GM18499 (cell line): ENCODE measurements at regions not wholly inside any gene's neighbourhood (a gene's known extent, or its start where the extent isn't known, plus 50 kb on each side); places are given as distances from the start of the nearest gene placed in this dataset.
"Not testable (repeated sequence)": the region's sequence is repeated elsewhere in the genome, so short reads cannot be mapped to it uniquely, and the experiment has no call there.

ENCODE experiments used
- ATAC-seq: cut with Tn5 transposase; IDR thresholded peaks from one replicate; pipeline ENCODE4 v1.9.1; 2021; ENCODE audit warnings: moderate number of reproducible peaks; ENCODE audit not compliant: insufficient read depth, unreplicated experiment

DNA sequence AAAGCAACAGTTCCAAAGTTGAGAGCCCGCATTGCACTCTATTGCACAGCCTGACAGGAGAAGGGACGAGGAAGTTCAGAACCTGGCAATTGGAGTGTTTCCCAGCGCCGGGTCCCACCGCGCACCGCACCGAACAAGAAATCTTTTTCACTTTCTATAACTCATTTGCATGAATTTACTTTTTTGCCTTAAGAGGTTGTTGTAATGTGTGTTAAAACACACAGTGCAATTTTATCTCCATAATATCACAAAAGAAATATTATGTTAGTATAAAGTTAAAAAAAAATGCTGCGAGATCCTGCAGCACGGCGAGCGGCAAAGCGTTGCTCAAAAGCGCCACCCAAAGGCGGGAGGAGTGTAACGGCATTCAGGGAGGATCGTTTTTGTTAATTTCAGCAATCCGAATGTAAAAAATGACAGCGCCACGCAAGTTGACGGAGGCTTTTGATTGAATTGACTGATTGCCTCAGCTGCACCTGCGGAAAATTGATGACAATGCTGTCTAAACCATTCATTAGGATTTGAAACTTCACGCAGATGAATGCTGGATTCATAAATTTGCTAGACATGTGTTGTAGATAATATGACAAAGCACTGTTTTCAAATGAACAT is 303.6 kb upstream of the ZNF507 start:
- no peak for ATAC-seq

- no peak for ATAC-seq
Observed at GRCh38 chr19:32047788-32048187, 297.6 kb upstream of the ZNF507 start.

DNA sequence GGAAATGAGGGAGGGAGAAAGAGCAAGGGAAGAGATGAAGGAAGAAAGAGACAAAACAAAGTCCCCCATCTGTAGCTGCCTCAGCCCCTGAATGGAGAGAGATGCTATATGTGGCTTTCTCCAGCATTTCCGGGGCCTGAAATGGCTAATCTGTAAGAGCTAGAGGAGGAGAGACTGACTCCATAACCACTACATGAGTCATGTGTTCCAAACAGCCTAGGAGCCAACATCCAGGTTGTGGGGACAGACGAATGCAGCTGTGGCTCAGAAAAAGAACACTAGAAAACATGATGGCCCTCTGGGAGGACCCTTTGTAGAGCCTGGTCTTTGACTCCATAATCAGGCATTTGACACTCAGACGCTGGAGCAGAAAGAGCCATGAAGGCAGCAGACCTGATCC is 292.0 kb upstream of the ZNF507 start:
- ATAC-seq: no peak

DNA sequence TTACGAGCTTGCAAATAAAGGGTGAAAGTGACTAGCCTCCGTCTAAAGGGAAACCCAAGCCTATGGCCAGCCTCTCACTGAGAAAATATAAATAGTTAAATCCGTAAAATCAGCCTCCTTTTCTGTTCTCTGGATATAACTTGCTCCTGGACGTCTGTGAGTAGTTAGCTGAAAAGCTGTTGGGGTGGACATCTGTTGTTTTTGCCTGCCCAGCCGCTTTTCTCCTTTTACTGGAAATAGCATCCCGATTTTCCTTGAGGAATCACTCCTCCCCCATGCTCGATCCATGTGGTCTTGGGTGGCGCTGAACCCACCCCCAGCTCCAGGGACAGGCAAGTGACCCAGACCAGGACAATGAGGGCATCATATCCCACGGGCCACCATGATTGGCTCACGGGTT is 291.5 kb upstream of the ZNF507 start:
- ATAC-seq: no peak

DNA sequence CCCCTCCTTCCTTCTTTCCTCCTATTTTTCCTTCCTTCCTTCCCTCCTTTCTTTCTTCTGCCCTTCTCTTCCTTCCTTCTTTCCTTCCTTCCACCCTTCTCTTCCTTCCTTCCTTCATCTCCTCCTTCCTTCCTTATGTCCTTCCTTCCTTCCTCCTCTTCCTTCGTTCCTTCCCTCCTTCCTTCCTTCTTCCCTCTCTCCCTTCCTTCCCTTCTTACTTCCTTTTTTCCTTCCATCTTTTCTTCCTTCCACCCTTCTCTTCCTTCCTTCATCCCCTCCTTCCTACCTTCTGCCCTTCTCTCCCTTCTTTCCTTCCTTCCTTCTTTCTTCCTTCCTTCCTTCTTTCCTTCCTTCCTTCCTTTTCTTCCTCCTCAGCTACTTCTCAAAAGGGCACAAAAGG is 287.3 kb upstream of the ZNF507 start:
- no peak for ATAC-seq

- ATAC-seq: no peak
Observed at GRCh38 chr19:32061315-32061714, 284.1 kb upstream of the ZNF507 start.

GRCh38 chr19:32063601-32064000 is 281.8 kb upstream of the ZNF507 start:
- ATAC-seq: no peak

DNA sequence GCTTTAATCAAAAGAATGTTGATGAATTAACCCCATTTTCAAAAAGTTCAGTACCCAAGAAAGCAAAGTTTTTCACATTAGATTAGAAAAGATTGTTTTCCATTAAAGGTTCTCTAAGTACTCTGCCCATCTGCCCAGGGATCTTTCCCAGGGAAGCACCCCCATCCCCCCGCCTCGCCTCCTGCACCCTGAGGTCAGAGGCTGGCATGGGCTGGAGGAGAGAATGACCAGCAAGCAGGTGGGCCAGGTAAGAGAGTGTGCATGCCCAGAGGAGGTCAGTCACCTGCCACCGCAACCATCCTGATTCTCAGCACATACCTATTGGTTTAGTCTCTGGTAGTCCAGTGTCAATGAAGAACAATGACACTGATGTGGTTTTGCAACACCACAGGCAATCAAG is 279.4 kb upstream of the ZNF507 start:
- no peak for ATAC-seq

DNA sequence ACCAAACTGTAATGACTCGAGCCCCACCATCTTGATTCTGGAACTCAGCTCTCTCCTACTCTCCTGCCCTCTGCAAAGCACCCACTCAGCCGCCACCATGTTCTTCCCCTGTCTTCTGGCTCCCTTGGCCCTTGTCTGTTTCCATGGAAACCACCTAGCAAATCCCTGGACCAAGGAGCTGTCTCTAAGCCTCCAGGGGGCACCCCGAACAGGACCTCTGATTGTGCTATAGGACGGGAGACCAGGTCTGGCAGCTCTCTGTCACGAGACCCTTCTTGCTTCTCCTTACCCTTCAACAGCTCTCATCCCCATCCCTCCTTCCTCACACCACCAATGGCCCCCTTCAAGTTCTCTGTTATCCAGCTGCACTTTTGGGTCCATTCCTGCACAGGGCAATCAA is 277.7 kb upstream of the ZNF507 start:
- no peak for ATAC-seq

GRCh38 chr19:32068793-32069192 is 276.6 kb upstream of the ZNF507 start:
- no peak for ATAC-seq

GRCh38 chr19:32070101-32070500 is 275.3 kb upstream of the ZNF507 start:
- ATAC-seq: no peak

- no peak for ATAC-seq
Observed at GRCh38 chr19:32082028-32082427, 263.4 kb upstream of the ZNF507 start.

- not testable (repeated sequence) for ATAC-seq
Observed at GRCh38 chr19:32084756-32085363, 260.6 kb upstream of the ZNF507 start.

DNA sequence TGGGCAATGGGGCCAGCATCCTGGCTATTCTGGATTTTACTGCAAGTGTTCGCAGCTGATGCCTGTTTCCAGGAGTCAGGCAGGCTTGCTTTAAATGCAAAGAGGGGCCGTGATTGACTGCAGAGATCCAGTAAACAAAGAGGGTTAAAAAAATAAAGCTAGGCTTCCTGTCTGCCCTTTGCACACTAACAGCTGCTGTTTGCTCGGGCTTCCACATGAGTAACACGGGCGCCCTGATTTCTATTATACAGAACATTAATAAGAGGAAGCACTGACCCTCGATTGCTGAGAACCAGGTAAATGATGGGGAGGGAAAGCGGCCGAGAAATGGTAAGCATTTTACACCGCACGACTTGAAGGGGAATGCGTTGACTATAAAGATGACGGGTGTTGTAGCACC is 254.2 kb upstream of the ZNF507 start:
- no peak for ATAC-seq

GRCh38 chr19:32097011-32097410 is 248.4 kb upstream of the ZNF507 start:
- ATAC-seq: no peak

DNA sequence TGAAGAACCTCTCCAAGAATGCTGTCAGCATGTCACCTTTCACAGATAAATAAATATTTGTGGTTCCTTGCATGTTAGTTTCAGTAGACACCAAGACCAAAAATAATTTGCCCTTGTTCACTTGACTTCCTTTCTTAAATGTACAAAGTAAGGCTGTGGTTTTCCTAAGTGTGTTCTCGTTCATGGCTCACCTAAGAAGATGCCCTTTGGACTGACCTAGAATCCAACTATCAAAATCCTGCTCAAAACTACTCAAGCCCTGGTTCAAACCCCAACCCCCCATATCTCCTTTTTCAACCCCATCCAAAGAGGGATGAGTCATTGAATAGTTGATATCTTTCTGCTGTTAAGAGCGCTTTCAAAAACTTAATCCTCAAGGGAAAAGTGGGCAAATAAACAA is 247.8 kb upstream of the ZNF507 start:
- no peak for ATAC-seq

GRCh38 chr19:32098968-32099367 is 246.4 kb upstream of the ZNF507 start:
- no peak for ATAC-seq

DNA sequence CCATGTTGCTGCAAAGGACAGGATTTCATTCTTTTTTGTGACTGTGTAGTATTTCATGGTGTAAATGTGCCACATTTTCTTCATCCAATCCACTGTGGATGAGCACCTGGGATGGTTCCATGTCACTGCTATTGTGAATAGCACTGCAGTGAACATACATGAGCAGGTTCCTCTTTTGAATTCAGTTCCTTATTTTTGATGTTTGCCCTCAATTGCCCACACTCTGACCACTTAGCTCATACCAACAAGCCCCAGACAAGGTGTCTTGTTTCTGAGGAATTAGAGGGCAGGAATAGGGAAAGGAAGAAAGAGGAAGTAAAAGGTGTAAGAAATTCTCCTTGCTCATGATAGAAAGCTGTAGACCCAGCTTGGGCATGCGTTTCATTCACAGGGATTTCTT is 244.2 kb upstream of the ZNF507 start:
- ATAC-seq: no peak

GRCh38 chr19:32103541-32103940 is 241.9 kb upstream of the ZNF507 start:
- no peak for ATAC-seq

DNA sequence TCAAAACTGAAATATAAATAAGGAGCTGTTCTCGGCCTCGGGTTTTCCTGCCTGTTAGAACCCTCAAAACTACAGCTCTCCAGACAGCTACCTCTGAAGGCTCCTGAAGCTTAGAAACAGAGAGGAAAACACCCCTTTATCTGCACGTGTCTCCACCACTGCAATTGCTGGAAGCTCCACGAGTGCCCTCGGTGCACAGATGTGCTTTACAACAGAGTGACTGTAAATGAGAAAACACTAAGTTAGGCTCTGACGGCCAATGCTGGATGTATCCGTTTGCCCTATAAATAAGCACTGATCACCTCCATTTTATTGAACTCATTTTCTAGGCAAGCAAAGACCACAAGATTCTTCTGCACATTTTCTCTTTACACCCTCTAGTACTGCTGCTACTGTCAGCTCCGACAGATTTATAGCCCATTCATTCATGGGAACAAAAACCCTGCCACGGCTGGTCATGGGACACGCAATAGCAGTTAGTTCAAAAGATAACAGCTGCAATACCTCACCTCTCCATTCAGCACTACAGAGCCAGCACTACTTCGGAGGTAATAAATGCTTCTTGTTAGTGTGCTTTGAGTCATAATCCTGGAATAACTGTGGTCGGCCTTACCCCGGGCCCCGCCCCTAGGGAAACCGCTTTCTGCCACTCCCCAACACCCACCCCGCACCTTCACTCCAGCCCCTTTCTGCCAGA is 241.1 kb upstream of the ZNF507 start:
- ATAC-seq: no peak

GRCh38 chr19:32104850-32105235 is 240.6 kb upstream of the ZNF507 start:
- ATAC-seq: no peak
